B cell (primary cell): ENCODE measurements at regions not wholly inside any gene's neighbourhood (a gene's known extent, or its start where the extent isn't known, plus 50 kb on each side); places are given as distances from the start of the nearest gene placed in this dataset.
"Not testable (repeated sequence)": the region's sequence is repeated elsewhere in the genome, so short reads cannot be mapped to it uniquely, and the experiment has no call there.

Experiments
- ATAC-seq: fragments of 200-7000 bp; cut with Tn5 transposase; one replicate; pipeline ENCODE4 v1.10.0; 2021; ENCODE audit warnings: low read depth, mild to moderate bottlenecking, moderate number of reproducible peaks, moderate library complexity
- CTCF ChIA-PET: fragments of 350-600 bp; sonication (Branson Sonifier 250); formaldehyde crosslinking; loops from one replicate; lab custom pipeline; 2021; ENCODE audit warnings: antibody characterized with exemption, inconsistent platforms; lab: Charles Lee
- POLR2A ChIA-PET: fragments of 350-600 bp; sonication (Branson Sonifier 250); formaldehyde crosslinking; loops from one replicate; lab custom pipeline; 2021; ENCODE audit warnings: antibody characterized with exemption; lab: Charles Lee
- DNase-seq: peaks from one replicate; pipeline ENCODE4 v3.0.0; 2013
- H2AFZ ChIP-seq: 2 replicates; pipeline ENCODE4 v1.6.1; 2012; ENCODE audit warnings: mild to moderate bottlenecking, low read depth, low read length; ENCODE audit not compliant: insufficient read depth, poor library complexity, severe bottlenecking
- H3K27ac ChIP-seq, 2 donors: 1 replicate in 1 of 2; 2 replicates in 1 of 2; pipeline ENCODE4 v1.5.1; 2012 to 2013; ENCODE audit warnings: low read length in 2 of 2, mild to moderate bottlenecking in 2 of 2, moderate library complexity in 1 of 2
- H3K27me3 ChIP-seq, 4 experiments: fragments of 200-600 bp in 1 of 4; sonication (generic) in 1 of 4; replicated peaks in 1 of 4; 1 replicate in 2 of 4; 2 replicates in 2 of 4; pipeline versions ENCODE4 v1.6.1 to v1.7.0; 2013 to 2016; ENCODE audit warnings: low read length in 3 of 4, mild to moderate bottlenecking in 2 of 4, mixed read lengths in 1 of 4, moderate library complexity in 1 of 4; ENCODE audit not compliant: insufficient read depth in 4 of 4, control insufficient read depth in 3 of 4; ENCODE audit errors: control extremely low read depth in 1 of 4
- H3K36me3 ChIP-seq, 2 experiments: replicated peaks in 1 of 2; 1 replicate in 1 of 2; 2 replicates in 1 of 2; pipeline versions ENCODE4 v1.6.1 to v1.7.1; 2013; ENCODE audit warnings: low read length in 1 of 2; ENCODE audit not compliant: insufficient read depth in 2 of 2, control insufficient read depth in 1 of 2; ENCODE audit errors: control extremely low read depth in 1 of 2, extremely low read depth in 1 of 2
- H3K4me1 ChIP-seq, 2 donors: fragments of 200-600 bp in 1 of 2; sonication (generic) in 1 of 2; 1 replicate in 1 of 2; 2 replicates in 1 of 2; pipeline versions ENCODE4 v1.5.1 to v1.6.1; 2013 to 2017; ENCODE audit warnings: low read length in 2 of 2; ENCODE audit not compliant: control insufficient read depth in 2 of 2, insufficient read depth in 2 of 2
- H3K4me2 ChIP-seq: replicated peaks from 2 replicates; pipeline ENCODE3; 2012; ENCODE audit warnings: mild to moderate bottlenecking, low read depth, low read length; ENCODE audit not compliant: poor library complexity, severe bottlenecking
- H3K4me3 ChIP-seq, 5 experiments: fragments of 200-600 bp in 1 of 5; sonication (generic) in 1 of 5; 1 replicate in 3 of 5; 2 replicates in 2 of 5; pipeline versions ENCODE4 v1.5.1 to v1.7.0; 2011 to 2016; ENCODE audit warnings: low read length in 4 of 5, mild to moderate bottlenecking in 4 of 5, low read depth in 2 of 5, control low read depth in 1 of 5, moderate library complexity in 1 of 5; ENCODE audit not compliant: insufficient read depth in 1 of 5; ENCODE audit errors: control extremely low read depth in 1 of 5, extremely low read depth in 1 of 5
- H3K79me2 ChIP-seq: fragments of 200-600 bp; sonication (generic); one replicate; pipeline ENCODE4 v1.6.0; 2016; ENCODE audit warnings: low read length; ENCODE audit not compliant: control insufficient read depth, insufficient read depth
- H3K9ac ChIP-seq: fragments of 200-600 bp; sonication (generic); 2 replicates; pipeline ENCODE4 v1.6.1; 2017; ENCODE audit warnings: mild to moderate bottlenecking, low read length, moderate library complexity
- H3K9me3 ChIP-seq, 3 donors: one replicate each; pipeline versions ENCODE4 v1.6.1 to v1.7.1; 2013; ENCODE audit warnings: low read length in 2 of 3; ENCODE audit not compliant: control insufficient read depth in 2 of 3, insufficient read depth in 1 of 3; ENCODE audit errors: control extremely low read depth in 1 of 3
- H4K20me1 ChIP-seq: 2 replicates; pipeline ENCODE4 v1.6.0; 2012; ENCODE audit warnings: mild to moderate bottlenecking, low read length; ENCODE audit not compliant: insufficient read depth, control insufficient read depth, poor library complexity, severe bottlenecking
- H3K27ac Mint-ChIP-seq: one replicate; pipeline ENCODE4 v1.8.0; 2021; ENCODE audit warnings: mixed read lengths
- H3K27me3 Mint-ChIP-seq: one replicate; pipeline ENCODE4 v1.8.0; 2021; ENCODE audit warnings: mixed read lengths
- H3K4me1 Mint-ChIP-seq: one replicate; pipeline ENCODE4 v1.8.0; 2021; ENCODE audit warnings: mixed read lengths
- H3K4me3 Mint-ChIP-seq: one replicate; pipeline ENCODE4 v1.8.0; 2021; ENCODE audit warnings: mixed read lengths
- H3K9me3 Mint-ChIP-seq: one replicate; pipeline ENCODE4 v1.8.0; 2022; ENCODE audit warnings: mixed read lengths; ENCODE audit not compliant: insufficient read depth
- EZH2 ChIP-seq: IDR thresholded peaks from 2 replicates; pipeline ENCODE4 v1.6.1; 2012; ENCODE audit warnings: borderline replicate concordance, low read depth, mild to moderate bottlenecking, moderate library complexity, low read length; ENCODE audit not compliant: insufficient read depth, poor library complexity, severe bottlenecking
- WGBS: methylation state at CpG from one replicate; pipeline ENCODE4 v1.1.5; 2013; ENCODE audit warnings: missing lambda C conversion rate; ENCODE audit not compliant: insufficient coverage; 5-methylcytosine and 5-hydroxymethylcytosine counted together
- intact Hi-C: fragments of 100-400 bp; cut with micrococcal nuclease; formaldehyde crosslinking; loops from one replicate; pipeline ENCODE4 v1.10.0; 2022
- TF ChIP-seq, protein P1 (sequence below): fragments of 200-600 bp; IDR thresholded peaks from one replicate; pipeline ENCODE4 v1.8.0; 2022; ENCODE audit warnings: antibody characterized with exemption, mild to moderate bottlenecking

DNA sequence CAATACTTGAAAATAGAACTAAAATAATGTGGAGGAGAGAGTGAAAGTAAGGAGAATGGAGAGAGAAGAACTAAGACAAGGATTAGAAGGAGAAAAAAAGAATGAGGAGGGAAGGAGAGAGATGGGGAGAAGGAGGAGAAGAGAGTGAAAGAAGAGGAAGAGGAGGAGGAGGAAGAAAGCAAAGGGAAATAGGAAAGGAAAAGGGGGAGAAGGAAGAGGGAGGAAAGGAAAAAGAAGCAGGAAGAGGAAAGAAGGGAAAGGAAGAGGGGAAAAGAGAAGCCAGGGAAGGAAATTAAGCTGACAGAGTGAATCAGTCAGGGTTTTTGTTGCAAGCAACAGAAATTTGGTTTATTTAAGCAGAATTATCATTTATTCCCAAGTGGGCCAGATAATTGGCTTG is 241.7 kb upstream of the P2RY1 start:
- H3K4me3 Mint-ChIP-seq = no peak overlapping the region
- H3K4me1 Mint-ChIP-seq = peaks cover 28% of the 10 kb centered on the region
- H3K27ac Mint-ChIP-seq = peak overlapping the region; percentile 70
- Histone ChIP-seq H2AFZ (peak overlapping the region; percentile 67), H3K79me2 (no peaks in the 10 kb centered on the region), H3K27ac (no peak overlapping the region), H3K27me3 (no peaks in the 10 kb centered on the region), H3K36me3 (no peaks in the 10 kb centered on the region), H3K4me1 (peaks cover 15 to 23% of the 10 kb centered on the region in 2 donors), H4K20me1 (no peaks in the 10 kb centered on the region), H3K9ac (no peak overlapping the region), H3K4me3 (no peak overlapping the region), H3K9me3 (no peaks in the 10 kb centered on the region), H3K4me2 (no peak overlapping the region)
- peaks cover 4% of the 10 kb centered on the region for H3K9me3 Mint-ChIP-seq
- intact Hi-C loops = no loop called here
- ChIA-PET POLR2A (no interaction called here), CTCF (no interaction called here)
- no peak for ATAC-seq
- TF ChIP-seq, protein P1, sequence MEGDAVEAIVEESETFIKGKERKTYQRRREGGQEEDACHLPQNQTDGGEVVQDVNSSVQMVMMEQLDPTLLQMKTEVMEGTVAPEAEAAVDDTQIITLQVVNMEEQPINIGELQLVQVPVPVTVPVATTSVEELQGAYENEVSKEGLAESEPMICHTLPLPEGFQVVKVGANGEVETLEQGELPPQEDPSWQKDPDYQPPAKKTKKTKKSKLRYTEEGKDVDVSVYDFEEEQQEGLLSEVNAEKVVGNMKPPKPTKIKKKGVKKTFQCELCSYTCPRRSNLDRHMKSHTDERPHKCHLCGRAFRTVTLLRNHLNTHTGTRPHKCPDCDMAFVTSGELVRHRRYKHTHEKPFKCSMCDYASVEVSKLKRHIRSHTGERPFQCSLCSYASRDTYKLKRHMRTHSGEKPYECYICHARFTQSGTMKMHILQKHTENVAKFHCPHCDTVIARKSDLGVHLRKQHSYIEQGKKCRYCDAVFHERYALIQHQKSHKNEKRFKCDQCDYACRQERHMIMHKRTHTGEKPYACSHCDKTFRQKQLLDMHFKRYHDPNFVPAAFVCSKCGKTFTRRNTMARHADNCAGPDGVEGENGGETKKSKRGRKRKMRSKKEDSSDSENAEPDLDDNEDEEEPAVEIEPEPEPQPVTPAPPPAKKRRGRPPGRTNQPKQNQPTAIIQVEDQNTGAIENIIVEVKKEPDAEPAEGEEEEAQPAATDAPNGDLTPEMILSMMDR = no peak
- no peak for TF ChIP-seq EZH2
- no peaks in the 10 kb centered on the region for H3K27me3 Mint-ChIP-seq
- DNase-seq = no peak

DNA sequence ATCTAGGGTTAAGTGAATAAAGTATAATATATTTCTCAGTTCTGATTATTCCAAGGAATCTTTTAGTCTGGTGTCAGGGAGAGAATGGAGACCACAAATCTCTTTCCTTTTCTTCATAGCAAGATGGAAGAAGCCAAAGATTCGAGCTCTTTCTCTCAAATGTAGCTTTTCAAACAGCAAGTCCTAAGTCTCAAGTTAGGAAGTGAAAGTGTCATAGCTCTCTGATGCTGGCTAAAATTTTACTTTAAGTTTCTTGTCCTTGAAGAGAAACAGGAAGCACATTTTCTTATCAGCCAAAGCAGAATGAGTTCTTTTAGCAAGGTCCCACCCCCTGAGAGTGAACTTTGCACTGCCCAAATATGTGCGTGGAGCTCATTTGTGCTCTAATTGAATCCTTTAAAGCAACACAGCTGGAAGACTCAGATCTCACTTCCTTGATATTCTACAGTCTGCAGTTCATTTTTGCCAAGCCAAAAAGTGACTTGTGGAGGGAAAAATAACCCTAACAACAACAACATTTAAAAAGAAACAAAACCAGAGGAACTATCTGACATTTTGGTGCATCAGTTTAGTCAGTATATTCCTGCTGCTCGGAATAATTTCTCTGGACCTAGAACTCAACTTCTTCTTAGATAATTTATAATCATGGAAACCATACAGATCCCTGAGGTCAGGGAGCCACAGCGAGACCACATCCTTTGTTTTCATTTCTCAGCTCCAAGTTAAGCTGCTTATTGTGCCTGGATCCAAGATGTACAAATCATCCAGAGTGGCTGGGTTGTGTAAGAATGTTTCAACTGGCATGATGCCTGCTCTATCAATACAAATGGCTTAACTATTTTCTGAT is 238.7 kb upstream of the P2RY1 start:
- DNase-seq (peak; percentile 79), ATAC-seq (peak; percentile 96)
- no peaks in the 10 kb centered on the region for H4K20me1 ChIP-seq
- H3K27me3 Mint-ChIP-seq = no peaks in the 10 kb centered on the region
- peak overlapping the region in 3 of 5 experiments; percentile 5 to 52 (median 25) for H3K4me3 ChIP-seq
- WGBS = 44% methylated on average over 2 of the region's 4 CpGs
- CTCF ChIA-PET = interaction anchor here (0.6 to 2.3 kb wide), 10 partner anchors 9 to 657 kb away, joined by 3 to 13 read pairs (median 4); no protein-coding TSS in a partner anchor
- H3K9me3 ChIP-seq = no peaks in the 10 kb centered on the region
- H3K4me3 Mint-ChIP-seq = peak overlapping the region; percentile 73
- peak overlapping the region; percentile 67 to 79 for H3K27ac ChIP-seq
- no peaks in the 10 kb centered on the region for H3K36me3 ChIP-seq
- peaks cover 6% of the 10 kb centered on the region for H3K9me3 Mint-ChIP-seq
- POLR2A ChIA-PET = interaction anchor here (0.6 kb wide), 1 partner anchor 11 kb away, joined by 3 read pairs; no protein-coding TSS in a partner anchor
- TF ChIP-seq, protein P1 = no peak
- no peaks in the 10 kb centered on the region for H3K79me2 ChIP-seq
- H2AFZ ChIP-seq = peak overlapping the region; percentile 84
- peak overlapping the region; percentile 71 for H3K4me2 ChIP-seq
- H3K4me1 Mint-ChIP-seq = peaks cover 28% of the 10 kb centered on the region
- peak overlapping the region; percentile 99 for H3K27ac Mint-ChIP-seq
- H3K9ac ChIP-seq = peak overlapping the region; percentile 54
- H3K27me3 ChIP-seq = no peaks in the 10 kb centered on the region
- intact Hi-C loops = no loop called here
- peaks cover 15 to 23% of the 10 kb centered on the region in 2 donors for H3K4me1 ChIP-seq

DNA sequence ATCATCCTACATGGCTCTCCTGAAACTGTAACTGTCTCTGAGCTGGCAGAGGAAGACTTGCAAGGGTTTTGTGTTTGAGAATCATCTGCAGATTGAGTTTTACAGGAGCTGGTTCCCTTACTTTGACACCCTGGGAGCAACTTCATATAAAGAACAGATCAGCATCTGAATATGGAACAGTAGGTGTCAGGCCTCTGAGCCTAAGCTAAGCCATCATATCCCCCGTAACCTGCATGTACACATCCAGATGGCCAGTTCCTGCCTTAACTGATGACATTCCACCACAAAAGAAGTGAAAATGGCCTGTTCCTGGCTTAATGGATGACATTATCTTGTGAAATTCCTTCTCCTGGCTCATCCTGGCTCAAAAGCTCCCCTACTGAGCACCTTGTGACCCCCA is 238.1 kb upstream of the P2RY1 start:
- H3K9me3 Mint-ChIP-seq, H4K20me1 ChIP-seq, H3K27me3 ChIP-seq, DNase-seq, H3K27me3 Mint-ChIP-seq, intact Hi-C loops, H3K9me3 ChIP-seq, ATAC-seq, H3K79me2 ChIP-seq, H3K36me3 ChIP-seq: not testable (repeated sequence)
- Histone ChIP-seq H3K4me1 (peaks cover 15 to 23% of the 10 kb centered on the region in 2 donors), H3K27ac (peak overlapping the region; percentile 67 to 79), H2AFZ (peak overlapping the region; percentile 84), H3K4me2 (peak overlapping the region; percentile 71), H3K4me3 (peak overlapping the region in 1 of 5 experiments; percentile 52), H3K9ac (peak overlapping the region; percentile 54)
- WGBS = no CpG with 5 or more reads among the region's 1 CpG
- Mint-ChIP-seq H3K27ac (peak overlapping the region; percentile 99), H3K4me1 (peaks cover 28% of the 10 kb centered on the region), H3K4me3 (peak overlapping the region; percentile 73)
- ChIA-PET CTCF (interaction anchor here (0.9 to 2.3 kb wide), 4 partner anchors 22 to 122 kb away, joined by 3 to 13 read pairs (median 4); no protein-coding TSS in a partner anchor), POLR2A (interaction anchor here (0.6 kb wide), 1 partner anchor 11 kb away, joined by 3 read pairs; no protein-coding TSS in a partner anchor)
